SU-DHL-6 (cell line): ENCODE measurements at regions not wholly inside any gene's neighbourhood (a gene's known extent, or its start where the extent isn't known, plus 50 kb on each side); places are given as distances from the start of the nearest gene placed in this dataset.

Experiments used
- CTCF ChIP-seq: fragments of 200-600 bp; sonication (generic); IDR thresholded peaks from one replicate; pipeline ENCODE4 v1.5.1; 2017; ENCODE audit warnings: antibody characterized with exemption, mild to moderate bottlenecking, low read length, moderate library complexity; ENCODE audit not compliant: insufficient read depth, poor library complexity, severe bottlenecking
- EZH2phosphoT487 ChIP-seq: fragments of 200-600 bp; sonication (generic), shearing (Covaris generic); conservative IDR thresholded peaks from 2 replicates; pipeline ENCODE4 v1.6.1; 2018; ENCODE audit warnings: mild to moderate bottlenecking, antibody characterized with exemption, low read length, moderate library complexity, mixed read lengths

GRCh38 chr1:83641796-83642443 lies 357.0 kb downstream of the TTLL7 start:
- TF ChIP-seq CTCF (no peak), EZH2phosphoT487 (no peak)
